Cardiac fibroblast (primary cell): ENCODE measurements at regions not wholly inside any gene's neighbourhood (a gene's known extent, or its start where the extent isn't known, plus 50 kb on each side); places are given as distances from the start of the nearest gene placed in this dataset.
"Not testable (repeated sequence)": the region's sequence is repeated elsewhere in the genome, so short reads cannot be mapped to it uniquely, and the experiment has no call there.

ENCODE experiments used
- DNase-seq, 2 donors: peaks; one replicate each; pipeline versions ENCODE4 v3.0.0 to v3.0.0-alpha.2; 2010; ENCODE audit warnings: low read depth in 2 of 2
- H3K4me3 ChIP-seq, 2 donors: replicated peaks in 1 of 2; 1 replicate in 1 of 2; 2 replicates in 1 of 2; pipeline ENCODE4 v1.5.1; 2011; ENCODE audit warnings: low read depth in 2 of 2, low read length in 2 of 2, mild to moderate bottlenecking in 2 of 2, moderate library complexity in 1 of 2
- TF ChIP-seq, protein P1 (sequence below): IDR thresholded peaks from one replicate; pipeline ENCODE4 v1.5.1; 2011; ENCODE audit warnings: low read depth, mild to moderate bottlenecking, low read length, inconsistent platforms

DNA sequence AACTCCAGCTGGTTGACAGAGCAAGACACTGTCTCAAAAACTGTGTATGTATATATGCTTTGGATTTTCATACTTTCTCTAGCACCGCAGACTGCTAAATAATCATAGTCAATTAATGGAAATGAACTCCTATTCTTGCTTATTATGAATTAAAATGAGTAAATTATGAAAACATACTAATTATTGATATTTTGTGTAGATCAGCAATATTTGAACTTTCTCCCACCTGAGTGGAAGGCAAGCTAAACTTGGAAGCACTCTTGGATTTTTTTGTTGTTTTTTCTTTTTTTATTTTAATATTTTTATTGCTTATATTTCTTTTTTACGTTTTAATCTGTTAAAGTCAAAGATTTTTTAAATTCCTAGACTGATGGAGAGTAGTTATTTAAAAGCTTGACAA is 201.7 kb downstream of the CDRT15L2 start:
- TF ChIP-seq, protein P1, sequence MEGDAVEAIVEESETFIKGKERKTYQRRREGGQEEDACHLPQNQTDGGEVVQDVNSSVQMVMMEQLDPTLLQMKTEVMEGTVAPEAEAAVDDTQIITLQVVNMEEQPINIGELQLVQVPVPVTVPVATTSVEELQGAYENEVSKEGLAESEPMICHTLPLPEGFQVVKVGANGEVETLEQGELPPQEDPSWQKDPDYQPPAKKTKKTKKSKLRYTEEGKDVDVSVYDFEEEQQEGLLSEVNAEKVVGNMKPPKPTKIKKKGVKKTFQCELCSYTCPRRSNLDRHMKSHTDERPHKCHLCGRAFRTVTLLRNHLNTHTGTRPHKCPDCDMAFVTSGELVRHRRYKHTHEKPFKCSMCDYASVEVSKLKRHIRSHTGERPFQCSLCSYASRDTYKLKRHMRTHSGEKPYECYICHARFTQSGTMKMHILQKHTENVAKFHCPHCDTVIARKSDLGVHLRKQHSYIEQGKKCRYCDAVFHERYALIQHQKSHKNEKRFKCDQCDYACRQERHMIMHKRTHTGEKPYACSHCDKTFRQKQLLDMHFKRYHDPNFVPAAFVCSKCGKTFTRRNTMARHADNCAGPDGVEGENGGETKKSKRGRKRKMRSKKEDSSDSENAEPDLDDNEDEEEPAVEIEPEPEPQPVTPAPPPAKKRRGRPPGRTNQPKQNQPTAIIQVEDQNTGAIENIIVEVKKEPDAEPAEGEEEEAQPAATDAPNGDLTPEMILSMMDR: no peak

DNA sequence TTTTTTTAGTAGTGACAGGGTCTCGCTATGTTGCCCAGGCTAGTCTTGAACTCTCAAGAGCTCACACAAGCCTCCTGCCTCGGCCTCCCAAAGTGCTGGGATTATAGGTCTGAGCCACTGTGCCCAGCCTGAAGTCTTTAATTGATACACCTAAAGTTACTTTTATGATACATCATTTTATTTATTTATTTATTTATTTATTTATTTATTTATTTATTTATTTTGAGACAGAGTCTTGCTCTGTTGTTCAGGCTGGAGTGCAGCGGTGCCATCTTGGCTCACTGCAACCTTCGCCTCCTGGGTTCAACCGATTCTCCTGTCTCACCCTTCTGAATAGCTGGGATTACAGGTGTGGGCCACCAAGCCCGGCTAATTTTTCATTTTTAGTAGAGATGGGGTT is 202.3 kb downstream of the CDRT15L2 start:
- DNase-seq, H3K4me3 ChIP-seq: not testable (repeated sequence)

More for the DNA sequence above, 201.7 kb downstream of the CDRT15L2 start:
- no peak for DNase-seq
- H3K4me3 ChIP-seq: no peak overlapping the region

DNA sequence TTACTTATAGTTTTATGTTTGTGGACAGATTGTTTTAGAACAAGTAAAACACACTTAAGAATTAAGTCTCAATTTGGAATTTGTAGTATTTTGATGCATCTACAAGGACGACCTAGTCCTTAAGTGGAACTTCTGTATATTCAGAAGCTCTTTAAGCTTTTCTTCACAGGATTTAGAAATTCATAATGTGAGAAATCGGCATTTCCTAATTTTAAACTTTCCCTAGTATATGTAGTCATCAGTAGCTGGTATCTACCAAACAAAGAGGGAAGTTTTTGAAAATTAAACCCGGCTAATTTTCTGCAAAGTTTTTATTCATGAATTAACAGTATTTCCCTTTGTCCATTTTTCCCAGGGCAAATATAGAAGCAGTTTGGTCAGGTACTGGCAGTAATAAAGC is 203.6 kb downstream of the CDRT15L2 start:
- no peak overlapping the region for H3K4me3 ChIP-seq
- TF ChIP-seq, protein P1: no peak

DNA sequence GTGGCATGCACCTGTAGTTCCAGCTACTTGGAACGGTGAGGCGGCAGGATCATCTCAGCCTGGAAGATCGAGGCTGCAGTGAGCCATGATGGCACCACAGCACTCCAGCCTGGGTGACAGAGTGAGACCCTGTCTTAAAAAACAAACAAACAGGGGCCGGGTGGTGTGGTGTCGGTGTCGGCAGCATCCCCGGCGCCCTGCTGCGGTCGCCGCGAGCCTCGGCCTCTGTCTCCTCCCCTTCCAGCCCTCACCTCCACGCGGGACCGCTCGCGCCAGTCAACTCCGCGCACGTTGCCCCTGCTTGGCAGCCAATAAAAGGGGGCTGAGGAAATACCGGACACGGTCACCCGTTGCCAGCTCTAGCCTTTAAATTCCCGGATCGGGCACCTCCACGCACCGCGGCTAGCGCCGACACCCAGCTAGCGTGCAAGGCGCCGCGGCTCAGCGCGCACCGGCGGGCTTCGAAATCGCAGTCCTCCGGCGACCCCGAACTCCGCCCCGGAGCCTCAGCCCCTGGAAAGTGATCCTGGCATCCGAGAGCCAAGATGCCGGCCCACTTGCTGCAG is 204.7 kb downstream of the CDRT15L2 start:
- TF ChIP-seq, protein P1: no peak
- no peak overlapping the region for H3K4me3 ChIP-seq
- no peak for DNase-seq

More for the DNA sequence above, 203.6 kb downstream of the CDRT15L2 start:
- DNase-seq: no peak

DNA sequence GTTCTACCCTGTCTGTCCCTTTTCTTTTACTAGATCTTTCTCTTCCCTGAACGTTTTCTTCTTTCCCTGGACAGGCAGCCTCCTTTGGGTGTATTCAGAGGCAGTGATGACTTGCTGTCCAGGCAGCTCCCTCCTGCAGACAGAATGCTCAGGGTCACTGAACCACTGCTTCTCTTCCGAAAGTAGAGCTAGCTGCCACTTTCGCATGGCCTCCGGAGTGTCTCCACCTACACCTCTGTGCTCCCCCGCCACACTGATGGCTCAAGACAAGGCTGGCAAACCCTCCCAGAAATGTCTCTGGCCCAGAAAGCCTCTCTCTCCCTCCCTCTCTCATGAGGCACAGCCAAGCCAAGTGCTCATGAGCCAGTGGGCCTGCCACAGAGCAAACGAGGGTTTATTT is 207.8 kb downstream of the CDRT15L2 start:
- TF ChIP-seq, protein P1: no peak
- no peak overlapping the region for H3K4me3 ChIP-seq
- no peak for DNase-seq

DNA sequence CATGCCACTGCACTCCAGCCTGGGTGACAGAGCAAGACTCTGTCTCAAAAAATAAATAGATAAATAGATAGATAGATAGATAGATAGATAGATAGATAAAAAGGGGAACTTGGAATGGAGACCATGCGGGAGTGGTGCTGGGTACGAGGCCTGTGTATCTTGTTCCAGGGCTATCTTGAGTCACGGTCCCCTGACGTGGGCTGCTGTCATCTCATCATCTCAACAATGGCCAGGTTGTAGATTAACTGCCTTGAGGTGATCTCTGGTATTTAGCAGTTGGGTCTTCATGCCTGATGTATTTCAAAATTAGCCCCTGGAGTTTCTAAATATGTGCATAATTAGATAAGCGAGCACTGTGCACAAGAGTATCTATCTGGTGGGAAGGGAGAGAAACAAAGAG is 212.1 kb downstream of the CDRT15L2 start:
- H3K4me3 ChIP-seq: no peak overlapping the region
- TF ChIP-seq, protein P1: no peak
- DNase-seq: no peak

DNA sequence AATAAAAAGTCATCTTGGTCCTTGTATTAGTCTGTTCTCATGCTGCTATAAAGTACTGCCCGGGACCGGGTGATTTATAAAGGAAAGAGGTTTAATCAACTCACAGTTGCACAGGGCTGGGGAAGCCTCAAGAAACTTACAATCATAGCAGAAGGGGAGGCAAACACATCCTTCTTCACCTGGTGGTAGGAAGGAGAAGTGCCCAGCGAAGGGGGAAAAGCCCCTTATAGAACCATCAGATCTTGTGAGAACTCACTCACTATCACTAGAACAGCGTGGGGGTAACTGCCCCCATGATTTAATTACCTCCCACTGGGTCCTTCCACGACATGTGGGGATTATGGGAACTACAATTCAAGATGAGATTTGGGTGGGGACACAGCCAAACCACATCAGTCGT is 215.0 kb downstream of the CDRT15L2 start:
- H3K4me3 ChIP-seq, DNase-seq: not testable (repeated sequence)
- TF ChIP-seq, protein P1: peak; percentile 9
